ENCODE measurements at regions not wholly inside any gene's neighbourhood (a gene's known extent, or its start where the extent isn't known, plus 50 kb on each side); places are given as distances from the start of the nearest gene placed in this dataset.

GRCh38 chr14:58740379-58740935 lies 102.7 kb downstream of the DACT1 start:
- intact Hi-C loops (cut with micrococcal nuclease; ENCODE audit: unreplicated experiment) = no loop called here
- ATAC-seq = peak; percentile 17; the same call in 2 of the 3 replicates
- FAIRE-seq = no peak

More at GRCh38 chr14:58740379-58740935, 102.7 kb downstream of the DACT1 start:
- H3K9ac ChIP-seq (ENCODE audit: control insufficient read depth, insufficient read depth, low read length) = no peak overlapping the region
- H4K20me1 ChIP-seq (ENCODE audit: control insufficient read depth, insufficient read depth) = no peaks in the 10 kb centered on the region
- no peak for DNase-seq (ENCODE audit: low read depth, low spot score)
- ChIA-PET RAD21 (ENCODE audit: unreplicated experiment) (interaction anchor here (1.1 to 3.4 kb wide), 6 partner anchors 9 to 216 kb away, joined by 3 to 23 read pairs (median 5); partner anchors contain the start of gene DACT1), POLR2A (interaction anchor here (0.6 to 1.3 kb wide), 3 partner anchors 13 to 373 kb away, joined by 3 read pairs; no protein-coding TSS in a partner anchor), CTCF (interaction anchor here (0.6 to 2.7 kb wide), 4 partner anchors 12 to 55 kb away, joined by 4 to 10 read pairs (median 5); no protein-coding TSS in a partner anchor), SMC1A (ENCODE audit: uncharacterized antibody, unreplicated experiment) (interaction anchor here (0.7 to 12.2 kb wide), 11 partner anchors 10 to 288 kb away, joined by 3 to 112 read pairs (median 4); no protein-coding TSS in a partner anchor)
- H3K27me3 ChIP-seq (replicated peaks in 1 of 2; ENCODE audit: control insufficient read depth in 2 of 2, insufficient read depth in 2 of 2, low read length in 1 of 2) = no peaks in the 10 kb centered on the region
- no peak overlapping the region for H3K4me2 ChIP-seq (ENCODE audit: control insufficient read depth, insufficient read depth)
- BruUV-seq (replicated peaks) = no TSS peak
- H2AFZ ChIP-seq (ENCODE audit: control insufficient read depth, low read depth, low read length) = no peak overlapping the region
- no peaks in the 10 kb centered on the region for H3K4me1 ChIP-seq (ENCODE audit: control insufficient read depth, insufficient read depth, low read length)
- 5% methylated on average over 4 of the region's 4 CpGs for WGBS (ENCODE audit: insufficient coverage, insufficient replicate concordance, low lambda C conversion rate, missing lambda C conversion rate)
- H3K27ac ChIP-seq (ENCODE audit: control insufficient read depth, insufficient read depth) = no peak overlapping the region
- TF ChIP-seq STAT1 (conservative IDR thresholded peaks at IDR 0.05) = no peak
- TF ChIP-seq RELB (IDR thresholded peaks at IDR 0.05; ENCODE audit: low read depth) = peak; percentile 27; the same call in 1 of the 2 replicates
- no peaks in the 10 kb centered on the region for H3K79me2 ChIP-seq (ENCODE audit: control insufficient read depth, insufficient read depth, low read length)
- H3K4me3 ChIP-seq = no peak overlapping the region
- in situ Hi-C loops (cut with MboI) = no loop called here
- no peaks in the 10 kb centered on the region for H3K9me3 ChIP-seq (replicated peaks; ENCODE audit: control insufficient read depth, insufficient read depth, low read length)
- no peaks in the 10 kb centered on the region for H3K36me3 ChIP-seq (ENCODE audit: control insufficient read depth in 2 of 2, insufficient read depth in 2 of 2, low read length in 1 of 2)

Data from GM12878 (cell line).